IPS-NIHi11 (cell line): ENCODE measurements at regions not wholly inside any gene's neighbourhood (a gene's known extent, or its start where the extent isn't known, plus 50 kb on each side); places are given as distances from the start of the nearest gene placed in this dataset.
"Not testable (repeated sequence)": the region's sequence is repeated elsewhere in the genome, so short reads cannot be mapped to it uniquely, and the experiment has no call there.

Source experiments
- DNase-seq: peaks from one replicate; pipeline ENCODE4 v3.0.0; 2012; ENCODE audit warnings: mixed read lengths, low spot score

- peak; percentile 62 for DNase-seq
These were observed 242.1 kb downstream of the FGF9 start for GRCh38 chr13:21913010-21913409.

DNA sequence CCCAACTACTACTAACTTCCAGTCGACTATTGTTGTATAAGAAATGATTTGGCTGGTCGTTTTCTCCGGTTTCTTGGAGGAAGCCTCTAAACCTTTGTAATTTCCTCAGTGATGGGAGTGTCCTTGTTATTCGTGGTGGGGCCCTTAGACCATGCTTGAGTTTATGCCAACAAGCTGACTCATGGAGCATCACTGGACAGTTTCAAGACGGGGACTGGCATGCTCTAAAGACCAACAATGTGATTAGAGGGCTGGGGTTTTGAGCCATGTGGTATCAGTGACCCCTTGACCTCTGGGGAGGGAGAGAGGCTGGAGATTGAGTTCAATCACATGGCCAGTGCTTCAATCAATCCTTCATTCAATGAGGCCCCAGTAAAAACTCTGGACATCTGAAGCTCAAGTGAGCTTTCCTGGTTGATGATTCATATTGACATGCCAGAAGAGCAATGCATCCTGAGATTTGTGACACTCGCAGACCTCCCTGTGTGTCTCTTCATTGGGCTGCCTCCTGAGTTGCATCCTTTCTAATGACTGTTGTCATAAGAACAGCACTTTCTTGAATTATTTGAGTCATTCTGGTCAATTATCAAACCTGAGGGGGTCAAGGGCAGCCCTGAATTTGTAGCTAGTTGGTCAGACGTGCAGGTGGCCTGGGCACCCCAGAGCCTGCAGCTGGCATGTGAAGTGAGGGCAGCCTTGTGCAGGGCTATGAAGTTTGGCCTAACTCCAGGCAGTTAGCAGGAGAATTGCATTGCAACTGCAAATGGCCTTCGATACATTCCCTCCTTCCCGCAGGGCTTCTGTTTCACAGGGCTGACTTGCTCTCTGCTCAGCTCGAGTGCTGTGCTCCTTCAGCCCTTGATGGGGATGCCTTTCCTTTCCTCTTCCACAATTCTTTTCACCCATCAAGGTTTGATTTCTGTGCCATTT, 246.5 kb downstream of the FGF9 start:
- DNase-seq = no peak

DNA sequence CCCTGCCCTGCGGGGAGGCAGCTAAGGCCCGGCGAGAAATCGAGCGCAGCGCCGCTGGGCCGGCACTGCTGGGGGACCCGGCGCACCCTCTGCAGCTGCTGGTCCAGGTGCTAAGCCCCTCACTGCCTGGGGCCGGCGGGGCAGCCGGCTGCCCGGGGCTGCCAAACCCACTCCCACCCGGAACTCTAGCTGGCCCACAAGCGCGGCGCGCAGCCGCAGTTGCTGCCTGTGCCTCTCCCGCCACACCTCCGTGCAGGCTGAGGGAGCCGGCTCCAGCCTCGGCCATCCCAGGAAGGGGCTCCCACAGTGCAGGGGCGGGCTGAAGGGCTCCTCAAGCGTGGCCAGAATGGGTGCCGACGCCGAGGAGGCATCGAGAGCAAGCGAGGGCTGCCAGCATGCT, 249.9 kb downstream of the FGF9 start:
- DNase-seq = not testable (repeated sequence)

DNA sequence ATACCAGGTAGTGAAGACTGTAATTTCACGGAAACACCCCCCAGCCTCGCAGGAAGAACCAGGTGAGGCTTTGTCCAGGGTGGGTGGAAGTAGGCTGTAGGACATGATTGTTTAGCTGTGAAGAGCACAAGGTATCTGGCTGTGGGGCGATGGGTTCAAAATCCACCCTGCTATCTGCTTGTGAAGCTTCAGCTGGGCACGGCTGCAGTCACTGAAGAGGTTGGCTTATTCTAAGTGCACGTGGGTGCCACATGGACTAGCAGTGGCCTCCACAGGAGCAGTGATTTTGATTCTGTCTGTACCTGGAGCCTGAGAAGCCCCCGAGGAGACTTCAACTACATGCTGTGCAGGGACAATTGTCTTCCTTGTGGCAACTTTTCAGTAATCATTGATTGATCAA, 254.1 kb downstream of the FGF9 start:
- DNase-seq = no peak

DNA sequence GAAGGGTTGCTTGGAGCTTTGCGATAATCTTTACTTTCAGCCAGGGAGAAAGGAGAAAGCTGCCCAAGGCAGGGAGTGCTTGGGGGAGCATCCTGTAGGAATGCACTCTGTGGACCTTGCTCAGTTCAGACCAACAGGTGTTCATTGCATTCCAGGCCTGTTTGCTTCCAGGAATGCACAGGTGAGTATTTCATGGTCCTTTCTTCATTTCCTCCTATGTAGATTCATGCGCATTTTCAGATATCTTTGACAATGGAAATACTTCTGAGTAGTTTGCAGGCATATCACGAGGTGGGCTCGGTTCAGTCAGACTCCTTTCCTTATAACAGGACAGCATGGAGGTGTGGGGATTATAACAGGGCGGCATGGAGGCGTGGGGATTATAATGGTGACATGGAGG, 254.8 kb downstream of the FGF9 start:
- no peak for DNase-seq

DNA sequence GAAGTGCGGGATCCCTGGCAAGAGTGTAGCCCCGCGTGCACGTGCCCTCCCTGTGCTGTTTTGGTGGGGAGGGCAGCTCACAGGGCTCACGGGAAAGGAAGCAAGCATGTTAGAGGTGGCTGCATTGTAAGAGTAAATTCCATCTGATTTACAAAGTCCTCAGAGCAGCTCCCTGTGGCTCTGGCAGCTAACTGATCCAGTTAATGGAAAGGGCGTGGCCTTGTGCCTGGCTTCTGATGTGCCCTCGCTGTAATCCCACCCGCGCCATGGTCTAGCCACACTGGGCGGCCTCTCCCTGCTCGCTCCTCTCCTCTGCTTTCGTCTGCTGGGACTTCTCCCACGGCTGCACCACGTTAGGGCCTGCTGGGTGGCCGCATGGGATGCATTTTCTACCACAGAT, 258.5 kb downstream of the FGF9 start:
- peak; percentile 30 for DNase-seq

GRCh38 chr13:21930536-21930935, 259.7 kb downstream of the FGF9 start:
- DNase-seq = no peak

DNA sequence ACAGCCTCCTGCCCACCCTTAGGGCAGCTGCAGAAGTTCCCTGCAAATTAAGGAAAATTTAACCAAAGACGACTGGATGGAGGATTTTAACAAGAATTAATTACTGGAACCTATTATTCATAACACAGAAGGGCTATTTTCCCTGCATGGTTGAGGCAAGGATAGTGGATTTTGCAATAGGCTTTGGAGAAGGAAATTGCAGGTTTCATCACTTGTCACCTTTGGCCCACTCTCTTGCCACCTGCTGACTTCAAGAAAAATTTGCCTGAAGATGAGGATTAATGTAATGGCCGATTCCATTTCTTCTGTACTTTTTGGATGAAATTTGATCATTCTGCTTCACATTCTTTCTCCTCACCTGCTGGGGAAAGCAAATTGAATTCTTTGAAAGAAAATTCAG, 261.7 kb downstream of the FGF9 start:
- DNase-seq = no peak

DNA sequence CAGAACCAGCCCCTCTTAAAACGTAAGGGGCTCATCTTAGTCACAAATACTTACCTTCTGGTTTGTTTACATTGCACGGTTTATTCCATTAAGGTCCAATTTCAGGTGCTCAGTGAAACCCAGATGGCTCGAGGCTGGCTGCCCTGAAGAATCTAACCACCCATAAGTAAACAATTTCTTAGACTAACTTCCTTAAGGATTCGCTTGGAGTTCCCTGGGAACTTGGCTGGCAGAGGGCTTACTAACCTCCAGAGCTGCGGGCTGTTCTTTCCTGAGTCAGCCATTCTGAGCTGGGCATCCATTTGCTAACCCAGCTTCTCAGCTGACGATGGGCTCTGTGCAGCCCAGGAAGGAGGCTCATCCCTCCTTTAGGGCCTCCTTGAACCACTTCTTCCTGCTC, 262.1 kb downstream of the FGF9 start:
- DNase-seq = no peak

GRCh38 chr13:21934284-21934683, 263.4 kb downstream of the FGF9 start:
- no peak for DNase-seq

DNA sequence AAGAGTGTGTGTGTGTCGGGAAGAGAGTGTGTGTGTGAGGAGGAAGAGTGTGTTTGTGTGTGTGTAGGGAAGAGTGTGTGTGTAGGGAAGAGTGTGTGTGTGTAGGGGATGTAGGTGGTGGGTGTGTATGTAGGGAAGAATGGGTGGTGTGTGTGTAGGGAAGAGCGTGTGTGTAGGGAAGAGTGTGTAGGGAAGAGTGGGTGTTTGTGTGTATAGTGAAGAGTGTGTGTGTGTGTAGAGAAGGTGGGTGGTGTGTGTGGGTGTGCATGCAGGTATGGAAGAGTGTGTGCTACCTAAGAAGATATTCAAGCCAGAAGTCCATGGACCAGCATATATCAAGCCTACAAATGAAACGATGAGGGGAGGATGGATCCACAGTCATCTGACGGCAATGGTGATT, 265.8 kb downstream of the FGF9 start:
- DNase-seq = no peak

- DNase-seq = no peak
These were observed 267.3 kb downstream of the FGF9 start for GRCh38 chr13:21938168-21938567.

DNA sequence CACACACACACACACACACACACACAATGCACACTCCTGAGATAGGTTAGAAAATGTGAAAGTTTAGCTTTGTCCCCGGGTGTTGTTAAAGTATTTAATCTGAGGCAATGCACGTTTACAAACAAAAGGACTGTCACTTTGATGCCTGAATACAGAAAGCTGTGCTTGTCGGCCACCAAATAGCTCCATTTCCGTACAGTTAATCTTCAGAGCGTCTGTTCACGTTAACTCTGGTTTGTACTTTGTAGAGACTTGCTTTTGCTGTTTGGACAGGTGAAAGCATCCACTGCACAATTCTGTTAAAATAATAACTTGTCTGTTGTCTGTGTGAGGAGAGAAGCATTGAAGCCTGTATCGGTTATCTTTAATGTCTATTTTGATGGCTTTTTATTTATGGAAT, 267.8 kb downstream of the FGF9 start:
- no peak for DNase-seq

DNA sequence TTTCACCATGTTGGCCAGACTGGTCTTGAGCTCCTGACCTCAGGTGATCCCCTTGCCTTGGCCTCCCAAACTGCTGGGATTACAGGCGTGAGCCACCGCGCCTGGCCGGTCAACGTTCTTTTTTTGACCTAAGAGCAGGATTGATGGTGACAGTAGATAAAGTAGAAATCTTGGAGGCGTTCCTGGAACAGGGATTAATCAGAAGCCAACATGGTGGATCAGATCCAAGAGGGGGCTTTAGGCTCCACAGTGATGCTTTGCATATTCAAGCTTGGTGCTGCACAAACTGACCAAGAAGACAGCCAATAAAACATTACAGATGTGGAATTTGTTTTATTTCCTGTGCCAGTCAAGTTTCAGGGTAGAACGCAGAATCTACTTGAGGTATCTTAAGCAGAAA, 271.2 kb downstream of the FGF9 start:
- DNase-seq = no peak

GRCh38 chr13:21944610-21945009, 273.7 kb downstream of the FGF9 start:
- no peak for DNase-seq

DNA sequence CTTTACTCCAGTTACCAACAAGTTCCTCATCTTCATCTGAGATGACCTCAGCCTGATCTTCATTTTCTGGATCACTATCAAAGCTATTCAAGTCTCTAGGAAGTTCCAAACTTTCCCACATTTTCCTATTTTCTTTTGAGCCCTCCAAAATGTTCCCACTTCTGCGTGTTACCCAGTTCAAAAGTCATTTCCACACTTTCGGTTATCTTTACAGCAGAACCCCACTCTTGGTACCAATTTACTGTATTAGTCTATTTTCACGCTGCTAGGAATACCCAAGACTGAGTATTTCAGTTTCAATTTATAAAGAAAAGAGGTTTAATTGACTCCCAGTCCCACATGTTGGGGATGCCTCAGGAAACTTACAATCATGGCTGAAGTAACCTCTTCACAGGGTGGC, 274.3 kb downstream of the FGF9 start:
- DNase-seq = no peak

GRCh38 chr13:21946964-21947363, 276.1 kb downstream of the FGF9 start:
- no peak for DNase-seq

GRCh38 chr13:21948769-21949474, 278.0 kb downstream of the FGF9 start:
- no peak for DNase-seq

- no peak for DNase-seq
These were observed 279.1 kb downstream of the FGF9 start for GRCh38 chr13:21949818-21950429.

DNA sequence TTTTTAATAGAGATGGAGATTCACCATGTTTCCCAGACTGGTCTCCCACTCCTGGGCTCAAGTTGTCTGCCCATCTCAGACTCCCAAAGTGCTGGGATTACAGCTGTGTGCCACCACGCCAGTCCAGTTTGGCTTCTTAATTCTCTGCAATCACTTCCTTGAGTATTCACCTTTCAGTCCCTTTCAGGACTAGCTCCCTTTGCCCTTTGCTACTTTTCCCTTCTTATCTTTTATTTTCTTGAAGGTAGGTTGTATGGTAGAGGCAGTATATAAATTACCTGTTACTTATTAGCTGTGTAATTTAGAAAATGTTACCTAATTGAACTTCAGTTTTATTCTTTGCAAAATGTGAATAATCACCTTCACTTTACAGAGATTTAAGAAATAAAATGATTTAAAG, 285.8 kb downstream of the FGF9 start:
- no peak for DNase-seq

- DNase-seq = no peak
These were observed 287.0 kb downstream of the FGF9 start for GRCh38 chr13:21957833-21958232.

DNA sequence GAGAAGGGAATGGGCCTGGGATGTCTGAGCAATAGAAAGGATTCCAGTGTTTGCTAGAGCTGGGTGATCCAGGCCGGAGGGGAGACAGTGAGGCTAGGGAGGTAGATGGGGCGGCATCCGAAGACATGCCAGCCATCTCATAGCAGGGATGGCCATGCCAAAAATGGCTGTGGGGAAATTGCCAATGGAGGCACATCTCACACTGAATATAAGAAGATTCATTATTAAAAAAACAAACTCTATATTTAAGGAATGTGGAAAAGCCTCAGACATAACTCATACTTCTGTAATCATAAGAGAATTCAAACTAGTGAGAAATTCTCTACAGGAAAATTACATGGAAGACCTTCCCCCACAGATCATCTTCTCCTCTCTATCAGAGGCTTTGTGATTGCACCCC, 289.2 kb downstream of the FGF9 start:
- DNase-seq = no peak

DNA sequence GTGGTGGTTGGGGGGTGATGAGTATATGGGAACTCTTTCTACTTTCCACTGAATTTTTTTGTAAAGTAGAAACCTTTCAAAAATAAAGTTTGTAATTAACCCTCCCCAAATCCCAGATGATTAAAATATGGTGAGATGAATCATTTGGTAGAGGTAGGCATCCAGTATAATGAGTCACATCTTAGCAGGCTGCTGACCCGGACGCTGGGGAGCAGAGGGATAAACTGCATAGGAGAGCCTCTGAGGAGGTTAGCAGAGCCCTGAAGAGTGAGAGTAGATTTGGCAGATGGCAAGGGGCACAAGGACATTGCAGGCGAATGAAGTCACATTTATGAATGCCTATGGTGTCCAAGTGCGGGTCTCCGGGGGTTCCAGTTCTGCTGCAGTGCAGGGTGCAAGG, 293.8 kb downstream of the FGF9 start:
- DNase-seq = no peak
